ENCODE measurements at regions not wholly inside any gene's neighbourhood (a gene's known extent, or its start where the extent isn't known, plus 50 kb on each side); places are given as distances from the start of the nearest gene placed in this dataset.
A peak's percentile ranks its signal among the peaks of the same experiment; 100 is the strongest.

DNA sequence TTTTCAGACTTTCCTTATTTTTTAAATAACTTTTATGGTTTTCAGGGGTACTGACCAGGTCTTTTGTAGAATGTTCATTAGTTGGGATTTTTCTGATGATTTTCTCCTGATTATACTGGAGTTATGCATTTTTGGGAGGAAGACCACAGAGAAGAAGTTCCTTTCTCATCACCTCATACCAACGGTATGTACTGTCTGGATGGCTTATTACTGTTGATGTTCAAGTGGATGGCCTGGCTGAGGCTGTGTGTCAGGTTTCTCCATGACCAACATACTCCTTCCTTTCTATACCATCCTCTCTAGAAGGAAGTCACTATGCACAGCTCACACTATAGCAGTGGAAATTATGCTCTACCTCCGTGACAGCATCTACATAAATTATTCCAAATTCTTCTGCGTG is 71.1 kb upstream of the NR3C1 start (continued):
- no peak for TF ChIP-seq ZNF425 (CRISPR knock-in tag; conservative IDR thresholded peaks at IDR 0.05)
- TF ChIP-seq NFATC4 (CRISPR knock-in tag; IDR thresholded peaks at IDR 0.05), result no peak
- TF ChIP-seq ZBTB21 (CRISPR knock-in tag; IDR thresholded peaks at IDR 0.05; ENCODE audit: borderline replicate concordance), result no peak
- no peak for TF ChIP-seq GABPB1 (CRISPR knock-in tag; IDR thresholded peaks at IDR 0.05)
- TF ChIP-seq ZNF263 (CRISPR knock-in tag; IDR thresholded peaks at IDR 0.05; ENCODE audit: low read depth), result no peak

GRCh38 chr5:143473481-143473880 is 70.0 kb upstream of the NR3C1 start:
- Mint-ChIP-seq H3K27ac (no peak overlapping the region), H3K36me3 (no peaks in the 10 kb centered on the region), H3K27me3 (ENCODE audit: low read depth) (no peaks in the 10 kb centered on the region), H3K4me3 (no peak overlapping the region), H3K4me1 (no peaks in the 10 kb centered on the region), H3K9me3 (peaks cover 8% of the 10 kb centered on the region)
- TF ChIP-seq HMGA2 (CRISPR knock-in tag; IDR thresholded peaks at IDR 0.05), result peak; percentile 91
- TF ChIP-seq, protein P1, sequence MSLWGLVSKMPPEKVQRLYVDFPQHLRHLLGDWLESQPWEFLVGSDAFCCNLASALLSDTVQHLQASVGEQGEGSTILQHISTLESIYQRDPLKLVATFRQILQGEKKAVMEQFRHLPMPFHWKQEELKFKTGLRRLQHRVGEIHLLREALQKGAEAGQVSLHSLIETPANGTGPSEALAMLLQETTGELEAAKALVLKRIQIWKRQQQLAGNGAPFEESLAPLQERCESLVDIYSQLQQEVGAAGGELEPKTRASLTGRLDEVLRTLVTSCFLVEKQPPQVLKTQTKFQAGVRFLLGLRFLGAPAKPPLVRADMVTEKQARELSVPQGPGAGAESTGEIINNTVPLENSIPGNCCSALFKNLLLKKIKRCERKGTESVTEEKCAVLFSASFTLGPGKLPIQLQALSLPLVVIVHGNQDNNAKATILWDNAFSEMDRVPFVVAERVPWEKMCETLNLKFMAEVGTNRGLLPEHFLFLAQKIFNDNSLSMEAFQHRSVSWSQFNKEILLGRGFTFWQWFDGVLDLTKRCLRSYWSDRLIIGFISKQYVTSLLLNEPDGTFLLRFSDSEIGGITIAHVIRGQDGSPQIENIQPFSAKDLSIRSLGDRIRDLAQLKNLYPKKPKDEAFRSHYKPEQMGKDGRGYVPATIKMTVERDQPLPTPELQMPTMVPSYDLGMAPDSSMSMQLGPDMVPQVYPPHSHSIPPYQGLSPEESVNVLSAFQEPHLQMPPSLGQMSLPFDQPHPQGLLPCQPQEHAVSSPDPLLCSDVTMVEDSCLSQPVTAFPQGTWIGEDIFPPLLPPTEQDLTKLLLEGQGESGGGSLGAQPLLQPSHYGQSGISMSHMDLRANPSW (CRISPR knock-in tag; conservative IDR thresholded peaks at IDR 0.05; ENCODE audit: low read depth), result no peak
- ChIA-PET CTCF (no interaction called here), POLR2A (no interaction called here)
- DNase-seq (ENCODE audit: low spot score) (no peak), ATAC-seq (no peak)

- CTCF ChIA-PET, result no interaction called here
- POLR2A ChIA-PET, result no interaction called here
- no peaks in the 10 kb centered on the region for H3K36me3 Mint-ChIP-seq
- H3K27ac Mint-ChIP-seq, result no peak overlapping the region
- peaks cover 10% of the 10 kb centered on the region for H3K9me3 Mint-ChIP-seq
- no peak for ATAC-seq
- H3K4me1 Mint-ChIP-seq, result no peaks in the 10 kb centered on the region
- DNase-seq (ENCODE audit: low spot score), result no peak
- H3K27me3 Mint-ChIP-seq (ENCODE audit: low read depth), result no peaks in the 10 kb centered on the region
- TF ChIP-seq, protein P2, sequence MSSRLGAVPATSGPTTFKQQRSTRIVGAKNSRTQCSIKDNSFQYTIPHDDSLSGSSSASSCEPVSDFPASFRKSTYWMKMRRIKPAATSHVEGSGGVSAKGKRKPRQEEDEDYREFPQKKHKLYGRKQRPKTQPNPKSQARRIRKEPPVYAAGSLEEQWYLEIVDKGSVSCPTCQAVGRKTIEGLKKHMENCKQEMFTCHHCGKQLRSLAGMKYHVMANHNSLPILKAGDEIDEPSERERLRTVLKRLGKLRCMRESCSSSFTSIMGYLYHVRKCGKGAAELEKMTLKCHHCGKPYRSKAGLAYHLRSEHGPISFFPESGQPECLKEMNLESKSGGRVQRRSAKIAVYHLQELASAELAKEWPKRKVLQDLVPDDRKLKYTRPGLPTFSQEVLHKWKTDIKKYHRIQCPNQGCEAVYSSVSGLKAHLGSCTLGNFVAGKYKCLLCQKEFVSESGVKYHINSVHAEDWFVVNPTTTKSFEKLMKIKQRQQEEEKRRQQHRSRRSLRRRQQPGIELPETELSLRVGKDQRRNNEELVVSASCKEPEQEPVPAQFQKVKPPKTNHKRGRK (CRISPR knock-in tag; IDR thresholded peaks at IDR 0.05; ENCODE audit: borderline replicate concordance), result no peak
- TF ChIP-seq, protein P3, sequence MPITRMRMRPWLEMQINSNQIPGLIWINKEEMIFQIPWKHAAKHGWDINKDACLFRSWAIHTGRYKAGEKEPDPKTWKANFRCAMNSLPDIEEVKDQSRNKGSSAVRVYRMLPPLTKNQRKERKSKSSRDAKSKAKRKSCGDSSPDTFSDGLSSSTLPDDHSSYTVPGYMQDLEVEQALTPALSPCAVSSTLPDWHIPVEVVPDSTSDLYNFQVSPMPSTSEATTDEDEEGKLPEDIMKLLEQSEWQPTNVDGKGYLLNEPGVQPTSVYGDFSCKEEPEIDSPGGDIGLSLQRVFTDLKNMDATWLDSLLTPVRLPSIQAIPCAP (CRISPR knock-in tag; IDR thresholded peaks at IDR 0.05), result no peak
- TF ChIP-seq ZSCAN18 (CRISPR knock-in tag; IDR thresholded peaks at IDR 0.05) (no peak), MLX (CRISPR knock-in tag; IDR thresholded peaks at IDR 0.05) (no peak), MXD4 (CRISPR knock-in tag; IDR thresholded peaks at IDR 0.05; ENCODE audit: borderline replicate concordance) (no peak), PREB (CRISPR knock-in tag; IDR thresholded peaks at IDR 0.05; ENCODE audit: borderline replicate concordance) (no peak), OVOL2 (CRISPR knock-in tag; IDR thresholded peaks at IDR 0.05; ENCODE audit: borderline replicate concordance) (no peak), RELA (CRISPR knock-in tag; IDR thresholded peaks at IDR 0.05; ENCODE audit: borderline replicate concordance) (no peak), ATF1 (CRISPR knock-in tag; IDR thresholded peaks at IDR 0.05) (no peak), GABPB1 (CRISPR knock-in tag; IDR thresholded peaks at IDR 0.05) (no peak), MYBL2 (CRISPR knock-in tag; IDR thresholded peaks at IDR 0.05) (no peak)
- TF ChIP-seq, protein P4, sequence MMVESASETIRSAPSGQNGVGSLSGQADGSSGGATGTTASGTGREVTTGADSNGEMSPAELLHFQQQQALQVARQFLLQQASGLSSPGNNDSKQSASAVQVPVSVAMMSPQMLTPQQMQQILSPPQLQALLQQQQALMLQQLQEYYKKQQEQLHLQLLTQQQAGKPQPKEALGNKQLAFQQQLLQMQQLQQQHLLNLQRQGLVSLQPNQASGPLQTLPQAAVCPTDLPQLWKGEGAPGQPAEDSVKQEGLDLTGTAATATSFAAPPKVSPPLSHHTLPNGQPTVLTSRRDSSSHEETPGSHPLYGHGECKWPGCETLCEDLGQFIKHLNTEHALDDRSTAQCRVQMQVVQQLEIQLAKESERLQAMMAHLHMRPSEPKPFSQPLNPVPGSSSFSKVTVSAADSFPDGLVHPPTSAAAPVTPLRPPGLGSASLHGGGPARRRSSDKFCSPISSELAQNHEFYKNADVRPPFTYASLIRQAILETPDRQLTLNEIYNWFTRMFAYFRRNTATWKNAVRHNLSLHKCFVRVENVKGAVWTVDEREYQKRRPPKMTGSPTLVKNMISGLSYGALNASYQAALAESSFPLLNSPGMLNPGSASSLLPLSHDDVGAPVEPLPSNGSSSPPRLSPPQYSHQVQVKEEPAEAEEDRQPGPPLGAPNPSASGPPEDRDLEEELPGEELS (CRISPR knock-in tag; IDR thresholded peaks at IDR 0.05), result no peak
- H3K4me3 Mint-ChIP-seq, result no peak overlapping the region
Measured at GRCh38 chr5:143472576-143472975, 69.1 kb upstream of the NR3C1 start.
